Sigmoid colon (tissue), 6 donors: ENCODE measurements at regions not wholly inside any gene's neighbourhood (a gene's known extent, or its start where the extent isn't known, plus 50 kb on each side); places are given as distances from the start of the nearest gene placed in this dataset.

ENCODE experiments used
- DNase-seq: peaks from one replicate; pipeline ENCODE4 v3.0.0-alpha.2; 2019
- H3K27ac ChIP-seq, 4 donors: fragments of 200-600 bp; sonication (generic); one replicate each; pipeline ENCODE4 v1.5.1; 2016 to 2019; ENCODE audit warnings: mild to moderate bottlenecking in 1 of 4
- H3K27me3 ChIP-seq, 3 donors: fragments of 200-600 bp; sonication (generic); one replicate each; pipeline ENCODE4 v1.5.1; 2019; ENCODE audit warnings: mild to moderate bottlenecking in 1 of 3
- H3K36me3 ChIP-seq, 4 donors: fragments of 200-600 bp; sonication (generic); one replicate each; pipeline ENCODE4 v1.5.1; 2016 to 2019
- H3K4me1 ChIP-seq, 4 donors: fragments of 200-600 bp; sonication (generic); one replicate each; pipeline ENCODE4 v1.5.1; 2017 to 2019
- H3K4me3 ChIP-seq, 4 donors: fragments of 200-600 bp; sonication (generic); one replicate each; pipeline ENCODE4 v1.5.1; 2017 to 2019; ENCODE audit warnings: mild to moderate bottlenecking in 2 of 4, moderate library complexity in 1 of 4
- H3K9me3 ChIP-seq, 4 donors: fragments of 200-600 bp in 3 of 4; sonication (generic) in 3 of 4; one replicate each; pipeline versions ENCODE4 v1.5.1 to v1.6.1; 2013 to 2019
- CTCF ChIP-seq, 4 experiments: fragments of 450-650 bp in 3 of 4; fragments of 200-600 bp in 1 of 4; IDR thresholded peaks; one replicate each; pipeline ENCODE4 v1.5.1; 2016 to 2019; ENCODE audit warnings: antibody characterized with exemption in 4 of 4, mild to moderate bottlenecking in 3 of 4, moderate library complexity in 2 of 4
- EP300 ChIP-seq, 4 donors: sonication (generic); formaldehyde crosslinking; IDR thresholded peaks; one replicate each; pipeline ENCODE4 v1.6.1; 2017; ENCODE audit warnings: antibody characterized with exemption in 4 of 4
- POLR2A ChIP-seq, 2 donors: fragments of 450-650 bp; IDR thresholded peaks; one replicate each; pipeline ENCODE4 v1.6.1; 2016; ENCODE audit warnings: antibody characterized with exemption in 2 of 2, mild to moderate bottlenecking in 2 of 2, moderate library complexity in 2 of 2
- POLR2AphosphoS5 ChIP-seq, 4 donors: sonication (generic); formaldehyde crosslinking; IDR thresholded peaks; one replicate each; pipeline ENCODE4 v1.6.1; 2017; ENCODE audit warnings: antibody characterized with exemption in 4 of 4
- WGBS, 2 donors: extraction: QIAGEN DNeasy Blood & Tissue Kit; methylation state at CpG; one replicate each; pipeline ENCODE4 v1.1.7; 2013; 5-methylcytosine and 5-hydroxymethylcytosine counted together
- intact Hi-C: fragments of 100-400 bp; cut with DNase I; formaldehyde crosslinking; loops from one replicate; pipeline ENCODE4 v1.15.1; 2023
- donor health status: healthy with polysubstance abuse.
- donor health status: healthy.

GRCh38 chr11:28842716-28843115 is 734.5 kb downstream of the METTL15 start:
- Histone ChIP-seq H3K9me3 (no peaks in the 10 kb centered on the region), H3K27ac (no peak overlapping the region), H3K4me1 (no peaks in the 10 kb centered on the region), H3K4me3 (no peak overlapping the region), H3K27me3 (no peaks in the 10 kb centered on the region), H3K36me3 (no peaks in the 10 kb centered on the region)
- no peak for DNase-seq
- WGBS, 2 donors, result 54 to 69% methylated on average over 1 of the region's 1 CpG
- intact Hi-C loops, result no loop called here
- TF ChIP-seq POLR2A (IDR thresholded peaks at IDR 0.05), result no peak
- TF ChIP-seq CTCF (IDR thresholded peaks at IDR 0.05), result no peak
- TF ChIP-seq POLR2AphosphoS5 (IDR thresholded peaks at IDR 0.05), result no peak
- TF ChIP-seq EP300 (IDR thresholded peaks at IDR 0.05), result no peak

- intact Hi-C loops, result no loop called here
- TF ChIP-seq CTCF (IDR thresholded peaks at IDR 0.05), result no peak
- TF ChIP-seq POLR2A (IDR thresholded peaks at IDR 0.05), result no peak
- no peak for TF ChIP-seq POLR2AphosphoS5 (IDR thresholded peaks at IDR 0.05)
- TF ChIP-seq EP300 (IDR thresholded peaks at IDR 0.05), result no peak
- Histone ChIP-seq H3K4me1 (peaks cover 0 to 8% (median 6%) of the 10 kb centered on the region in 4 donors), H3K4me3 (no peak overlapping the region), H3K27me3 (no peaks in the 10 kb centered on the region), H3K27ac (no peak overlapping the region), H3K9me3 (no peaks in the 10 kb centered on the region), H3K36me3 (no peaks in the 10 kb centered on the region)
- WGBS, 2 donors, result 69 to 83% methylated on average over 1 of the region's 1 CpG
- DNase-seq, result no peak
Observed at GRCh38 chr11:28838741-28839140, 730.6 kb downstream of the METTL15 start.

DNA sequence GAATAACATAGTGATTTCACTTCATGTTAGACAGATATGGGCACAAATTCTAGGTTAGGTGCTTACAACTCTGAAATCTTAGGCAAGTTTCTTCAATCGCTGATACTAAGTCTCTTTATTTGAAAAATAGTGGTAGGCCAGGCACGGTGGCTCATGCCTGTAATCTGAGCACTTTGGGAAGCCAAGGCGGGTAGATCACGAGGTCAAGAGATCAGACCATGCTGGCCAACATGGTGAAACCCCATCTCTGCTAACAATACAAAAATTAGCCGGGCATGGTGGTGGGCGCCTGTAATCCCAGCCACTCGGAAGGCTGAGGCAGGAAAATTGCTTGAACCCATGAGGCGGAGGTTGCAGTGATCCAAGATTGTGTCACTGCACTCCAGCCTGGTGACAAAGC is 729.4 kb downstream of the METTL15 start:
- WGBS, 2 donors, result 84 to 86% methylated on average over 8 of the region's 8 CpGs
- DNase-seq, result no peak
- no peaks in the 10 kb centered on the region for H3K36me3 ChIP-seq
- H3K27me3 ChIP-seq, result no peaks in the 10 kb centered on the region
- peaks cover 0 to 12% (median 6%) of the 10 kb centered on the region in 4 donors for H3K4me1 ChIP-seq
- TF ChIP-seq POLR2A (IDR thresholded peaks at IDR 0.05) (no peak), POLR2AphosphoS5 (IDR thresholded peaks at IDR 0.05) (no peak), CTCF (IDR thresholded peaks at IDR 0.05) (no peak), EP300 (IDR thresholded peaks at IDR 0.05) (no peak)
- H3K4me3 ChIP-seq, result no peak overlapping the region
- no peak overlapping the region for H3K27ac ChIP-seq
- intact Hi-C loops, result no loop called here
- H3K9me3 ChIP-seq, result no peaks in the 10 kb centered on the region

DNA sequence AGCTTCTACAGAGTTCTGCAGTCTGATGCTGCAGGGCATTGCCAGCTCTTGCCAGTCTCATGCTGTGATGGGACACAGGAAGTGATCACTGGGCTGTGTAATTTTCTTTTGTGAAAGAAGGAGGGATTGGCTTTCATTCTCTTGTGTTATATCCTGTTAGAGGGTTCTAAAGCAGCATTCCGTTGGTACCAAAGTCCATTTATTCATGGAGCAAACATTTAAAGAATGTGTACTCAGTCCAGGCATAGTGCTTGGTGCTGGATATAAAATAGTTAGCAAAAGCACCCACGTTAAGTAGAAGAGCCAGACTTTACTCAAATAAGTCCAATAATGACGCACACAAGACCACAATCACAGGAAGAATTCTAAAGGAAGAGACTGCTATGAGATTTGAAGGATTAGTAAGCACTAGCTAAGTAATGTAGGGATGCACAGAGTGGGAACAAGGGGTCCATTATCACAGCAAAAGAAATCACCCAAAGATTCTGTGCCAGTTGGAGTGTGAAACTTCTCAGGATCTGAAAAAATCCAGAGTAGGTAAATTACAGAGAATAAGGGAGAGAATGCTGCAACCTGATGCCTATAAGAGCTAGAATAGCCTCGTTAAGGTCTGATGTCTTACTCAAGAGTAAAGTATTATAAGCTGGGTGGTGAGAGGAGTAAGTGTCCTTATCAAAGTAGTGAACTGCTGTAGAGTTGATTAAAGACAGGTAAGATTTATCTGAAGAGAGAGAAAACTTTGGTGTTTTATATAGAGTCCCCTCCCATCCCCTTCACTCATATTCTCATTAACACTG is 728.3 kb downstream of the METTL15 start:
- Histone ChIP-seq H3K27me3 (no peaks in the 10 kb centered on the region), H3K4me3 (no peak overlapping the region), H3K9me3 (no peaks in the 10 kb centered on the region), H3K36me3 (no peaks in the 10 kb centered on the region), H3K4me1 (peaks cover 0 to 12% (median 6%) of the 10 kb centered on the region in 4 donors), H3K27ac (no peak overlapping the region)
- TF ChIP-seq POLR2A (IDR thresholded peaks at IDR 0.05) (no peak), CTCF (IDR thresholded peaks at IDR 0.05) (no peak), EP300 (IDR thresholded peaks at IDR 0.05) (no peak), POLR2AphosphoS5 (IDR thresholded peaks at IDR 0.05) (no peak)
- intact Hi-C loops, result no loop called here
- no peak for DNase-seq
- WGBS, 2 donors, result 27 to 51% methylated on average over 4 of the region's 4 CpGs
